HepG2 (cell line): ENCODE measurements at regions not wholly inside any gene's neighbourhood (a gene's known extent, or its start where the extent isn't known, plus 50 kb on each side); places are given as distances from the start of the nearest gene placed in this dataset.

ENCODE experiments used
- ELF3 ChIP-seq: IDR thresholded peaks from 2 replicates; pipeline ENCODE4 v1.6.1; 2016; ENCODE audit warnings: missing genetic modification reagents, missing compliant biosample characterization
- HES4 ChIP-seq: sonication (generic); formaldehyde crosslinking; IDR thresholded peaks from 2 replicates; pipeline ENCODE4 v1.9.0; 2021; ENCODE audit warnings: mild to moderate bottlenecking, missing genetic modification reagents, borderline replicate concordance
- ISL2 ChIP-seq: sonication (generic); formaldehyde crosslinking; IDR thresholded peaks from 2 replicates; pipeline ENCODE4 v1.5.0; 2020; ENCODE audit warnings: missing genetic modification reagents
- KDM2A ChIP-seq: sonication (generic); formaldehyde crosslinking; IDR thresholded peaks from 2 replicates; pipeline ENCODE4 v1.4.0; 2020; ENCODE audit warnings: low read depth, missing genetic modification reagents, borderline replicate concordance
- NFRKB ChIP-seq: fragments of 450-650 bp; IDR thresholded peaks from 2 replicates; pipeline ENCODE4 v1.6.1; 2017
- NKX3-1 ChIP-seq: sonication (generic); formaldehyde crosslinking; IDR thresholded peaks from 2 replicates; pipeline ENCODE4 v1.5.0; 2020; ENCODE audit warnings: missing genetic modification reagents
- ONECUT2 ChIP-seq: sonication (generic); formaldehyde crosslinking; IDR thresholded peaks from 2 replicates; pipeline ENCODE4 v1.4.0; 2020; ENCODE audit warnings: missing genetic modification reagents
- PAX8 ChIP-seq: sonication (generic); formaldehyde crosslinking; IDR thresholded peaks from 2 replicates; pipeline ENCODE4 v1.8.0; 2022; ENCODE audit warnings: mild to moderate bottlenecking, missing genetic modification reagents, borderline replicate concordance
- RARA ChIP-seq: IDR thresholded peaks from 2 replicates; pipeline ENCODE4 v1.6.1; 2016; ENCODE audit warnings: missing genetic modification reagents, missing compliant biosample characterization
- SOX13 ChIP-seq, 3 experiments: fragments of 450-650 bp in 1 of 3; sonication (generic) in 1 of 3; formaldehyde crosslinking in 1 of 3; IDR thresholded peaks in 2 of 3; conservative IDR thresholded peaks in 1 of 3; 2 replicates each; pipeline versions ENCODE4 v1.5.0 to v1.6.1; 2016 to 2020; ENCODE audit warnings: antibody characterized with exemption in 1 of 3, mild to moderate bottlenecking in 1 of 3, missing compliant biosample characterization in 1 of 3, missing genetic modification reagents in 1 of 3, moderate library complexity in 1 of 3
- SRSF4 ChIP-seq: fragments of 200-400 bp; formaldehyde crosslinking; IDR thresholded peaks from one replicate; pipeline ENCODE4 v1.6.1; 2018; ENCODE audit warnings: mild to moderate bottlenecking, low read depth, low read length, moderate library complexity; ENCODE audit not compliant: poor library complexity, severe bottlenecking
- ZFP1 ChIP-seq: IDR thresholded peaks from 2 replicates; pipeline ENCODE4 v1.6.1; 2016
- ZFP36L2 ChIP-seq: sonication (generic); formaldehyde crosslinking; IDR thresholded peaks from 2 replicates; pipeline ENCODE4 v1.4.0; 2020; ENCODE audit warnings: missing genetic modification reagents
- ZNF136 ChIP-seq: sonication (generic); formaldehyde crosslinking; IDR thresholded peaks from 2 replicates; pipeline ENCODE4 v1.8.1; 2022; ENCODE audit warnings: low read depth, mild to moderate bottlenecking, moderate library complexity, missing genetic modification reagents
- ZNF20 ChIP-seq: sonication (generic); formaldehyde crosslinking; IDR thresholded peaks from 2 replicates; pipeline ENCODE4 v1.4.0; 2020; ENCODE audit warnings: mild to moderate bottlenecking, moderate library complexity, missing genetic modification reagents
- ZNF205 ChIP-seq: IDR thresholded peaks from 2 replicates; pipeline ENCODE4 v1.6.1; 2018; ENCODE audit warnings: missing biosample characterization, missing genetic modification reagents
- ZNF24 ChIP-seq: fragments of 450-650 bp; IDR thresholded peaks from 2 replicates; pipeline ENCODE4 v1.6.1; 2017; ENCODE audit warnings: antibody characterized with exemption, mild to moderate bottlenecking
- ZNF431 ChIP-seq: sonication (generic); formaldehyde crosslinking; IDR thresholded peaks from 2 replicates; pipeline ENCODE4 v1.9.0; 2022; ENCODE audit warnings: missing genetic modification reagents, low read depth, mild to moderate bottlenecking, borderline replicate concordance
- ZNF451 ChIP-seq: sonication (generic); formaldehyde crosslinking; IDR thresholded peaks from 2 replicates; pipeline ENCODE4 v1.5.0; 2020; ENCODE audit warnings: mild to moderate bottlenecking, missing genetic modification reagents
- ZNF530 ChIP-seq: sonication (generic); formaldehyde crosslinking; IDR thresholded peaks from 2 replicates; pipeline ENCODE4 v1.5.0; 2020; ENCODE audit warnings: low read depth, mild to moderate bottlenecking, missing genetic modification reagents
- ZNF577 ChIP-seq: sonication (generic); formaldehyde crosslinking; IDR thresholded peaks from 2 replicates; pipeline ENCODE4 v1.4.0; 2020; ENCODE audit warnings: mild to moderate bottlenecking, low read depth, missing genetic modification reagents, borderline replicate concordance
- ZNF816 ChIP-seq: sonication (generic); formaldehyde crosslinking; IDR thresholded peaks from 2 replicates; pipeline ENCODE4 v1.8.0; 2022; ENCODE audit warnings: missing genetic modification reagents, mild to moderate bottlenecking, borderline replicate concordance
- ZNF879 ChIP-seq: sonication (generic); formaldehyde crosslinking; IDR thresholded peaks from 2 replicates; pipeline ENCODE4 v1.8.1; 2023; ENCODE audit warnings: missing genetic modification reagents
- TF ChIP-seq, protein P1 (sequence below): sonication (generic); formaldehyde crosslinking; IDR thresholded peaks from 2 replicates; pipeline ENCODE4 v1.5.0; 2020; ENCODE audit warnings: mild to moderate bottlenecking, missing genetic modification reagents
- TF ChIP-seq, protein P2 (sequence below): IDR thresholded peaks from 2 replicates; pipeline ENCODE4 v1.6.1; 2016; ENCODE audit warnings: missing biosample characterization, missing genetic modification reagents, low read depth
- TF ChIP-seq, protein P3 (sequence below): IDR thresholded peaks from 2 replicates; pipeline ENCODE4 v1.6.1; 2016; ENCODE audit warnings: missing genetic modification reagents, missing compliant biosample characterization

DNA sequence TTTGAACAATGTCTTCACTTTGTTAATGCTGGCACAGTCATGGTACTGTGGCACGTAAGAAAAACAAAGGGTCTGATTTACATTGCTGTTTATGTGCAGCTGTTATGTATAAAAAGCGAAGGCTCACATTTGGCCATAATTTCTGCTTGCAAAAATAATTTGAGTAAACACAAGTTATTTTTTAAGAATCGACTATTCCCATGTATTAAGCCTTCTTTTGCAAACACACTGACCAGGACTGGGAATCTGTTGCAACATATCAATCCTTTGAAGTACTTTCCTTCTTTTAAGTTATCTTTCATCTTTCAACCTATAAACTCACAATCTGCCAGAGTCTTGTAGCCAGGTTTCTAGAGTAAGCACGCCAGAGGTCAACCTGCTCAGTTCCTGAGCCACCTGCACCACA, 145.4 kb upstream of the BMP4 start (continued):
- TF ChIP-seq ZNF24 (no peak), NKX3-1 (0 out of 2 replicates have a peak, but pooled peaks have one; percentile 27), ZNF451 (CRISPR knock-in tag) (no peak), RARA (CRISPR knock-in tag) (peak; percentile 93), SOX13 (IDR thresholded peaks at IDR 0.05) (peak; percentile 75), SOX13 (CRISPR knock-in tag; conservative IDR thresholded peaks at IDR 0.05 in 1 of 2, IDR thresholded peaks at IDR 0.05 in 1 of 2) (peak in 1 of 2 experiments; percentile 89; a peak in 2 of 4 replicates), PAX8 (no peak), ZNF431 (CRISPR knock-in tag) (no peak), ZFP36L2 (CRISPR knock-in tag) (no peak), ZNF879 (CRISPR knock-in tag) (no peak), NFRKB (no peak), ISL2 (CRISPR knock-in tag) (peak; percentile 99), ZNF205 (CRISPR knock-in tag) (no peak), SRSF4 (no peak), ZNF136 (CRISPR knock-in tag) (no peak), ZNF577 (CRISPR knock-in tag) (no peak), HES4 (CRISPR knock-in tag) (no peak), ZNF816 (CRISPR knock-in tag) (no peak), ZNF20 (CRISPR knock-in tag) (no peak), ONECUT2 (CRISPR knock-in tag) (peak; percentile 82), ELF3 (CRISPR knock-in tag) (peak; percentile 66), ZNF530 (CRISPR knock-in tag) (no peak), KDM2A (no peak), ZFP1 (CRISPR knock-in tag) (no peak)
- TF ChIP-seq, protein P1, sequence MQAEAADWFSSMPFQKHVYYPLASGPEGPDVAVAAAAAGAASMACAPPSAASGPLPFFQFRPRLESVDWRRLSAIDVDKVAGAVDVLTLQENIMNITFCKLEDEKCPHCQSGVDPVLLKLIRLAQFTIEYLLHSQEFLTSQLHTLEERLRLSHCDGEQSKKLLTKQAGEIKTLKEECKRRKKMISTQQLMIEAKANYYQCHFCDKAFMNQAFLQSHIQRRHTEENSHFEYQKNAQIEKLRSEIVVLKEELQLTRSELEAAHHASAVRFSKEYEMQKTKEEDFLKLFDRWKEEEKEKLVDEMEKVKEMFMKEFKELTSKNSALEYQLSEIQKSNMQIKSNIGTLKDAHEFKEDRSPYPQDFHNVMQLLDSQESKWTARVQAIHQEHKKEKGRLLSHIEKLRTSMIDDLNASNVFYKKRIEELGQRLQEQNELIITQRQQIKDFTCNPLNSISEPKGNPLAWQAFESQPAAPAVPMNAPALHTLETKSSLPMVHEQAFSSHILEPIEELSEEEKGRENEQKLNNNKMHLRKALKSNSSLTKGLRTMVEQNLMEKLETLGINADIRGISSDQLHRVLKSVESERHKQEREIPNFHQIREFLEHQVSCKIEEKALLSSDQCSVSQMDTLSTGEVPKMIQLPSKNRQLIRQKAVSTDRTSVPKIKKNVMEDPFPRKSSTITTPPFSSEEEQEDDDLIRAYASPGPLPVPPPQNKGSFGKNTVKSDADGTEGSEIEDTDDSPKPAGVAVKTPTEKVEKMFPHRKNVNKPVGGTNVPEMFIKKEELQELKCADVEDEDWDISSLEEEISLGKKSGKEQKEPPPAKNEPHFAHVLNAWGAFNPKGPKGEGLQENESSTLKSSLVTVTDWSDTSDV = no peak
- TF ChIP-seq, protein P2, sequence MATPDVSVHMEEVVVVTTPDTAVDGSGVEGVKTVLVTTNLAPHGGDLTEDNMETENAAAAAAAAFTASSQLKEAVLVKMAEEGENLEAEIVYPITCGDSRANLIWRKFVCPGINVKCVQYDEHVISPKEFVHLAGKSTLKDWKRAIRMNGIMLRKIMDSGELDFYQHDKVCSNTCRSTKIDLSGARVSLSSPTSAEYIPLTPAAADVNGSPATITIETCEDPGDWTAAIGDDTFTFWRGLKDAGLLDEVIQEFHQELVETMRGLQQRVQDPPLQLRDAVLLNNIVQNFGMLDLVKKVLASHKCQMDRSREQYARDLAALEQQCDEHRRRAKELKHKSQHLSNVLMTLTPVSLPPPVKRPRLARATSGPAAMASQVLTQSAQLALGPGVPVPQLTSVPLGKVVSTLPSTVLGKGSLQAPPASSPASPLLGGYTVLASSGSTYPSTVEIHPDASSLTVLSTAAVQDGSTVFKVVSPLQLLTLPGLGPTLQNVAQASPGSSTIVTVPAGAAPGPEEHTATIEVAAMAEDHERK (CRISPR knock-in tag) = no peak
- TF ChIP-seq, protein P3, sequence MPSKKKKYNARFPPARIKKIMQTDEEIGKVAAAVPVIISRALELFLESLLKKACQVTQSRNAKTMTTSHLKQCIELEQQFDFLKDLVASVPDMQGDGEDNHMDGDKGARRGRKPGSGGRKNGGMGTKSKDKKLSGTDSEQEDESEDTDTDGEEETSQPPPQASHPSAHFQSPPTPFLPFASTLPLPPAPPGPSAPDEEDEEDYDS (CRISPR knock-in tag) = no peak
